T-helper 2 cell treated with Interferon-gamma antibody and Interleukin-4, amounts not matched to agents 5 μg/mL and 100 μg/mL, for 36 hours (primary cell): ENCODE measurements at regions not wholly inside any gene's neighbourhood (a gene's known extent, or its start where the extent isn't known, plus 50 kb on each side); places are given as distances from the start of the nearest gene placed in this dataset.

ENCODE experiments used
- DNase-seq: peaks from one replicate; pipeline ENCODE4 v3.0.0; 2021; ENCODE audit warnings: low spot score
- H3K27ac Mint-ChIP-seq: one replicate; pipeline ENCODE4 v1.8.0; 2021; ENCODE audit warnings: mild to moderate bottlenecking, mixed read lengths
- H3K27me3 Mint-ChIP-seq: one replicate; pipeline ENCODE4 v1.8.0; 2021; ENCODE audit warnings: low read depth, mixed read lengths
- H3K36me3 Mint-ChIP-seq: one replicate; pipeline ENCODE4 v1.8.0; 2021; ENCODE audit warnings: low read depth, mixed read lengths
- H3K4me1 Mint-ChIP-seq: one replicate; pipeline ENCODE4 v1.8.0; 2021; ENCODE audit warnings: low read depth, mixed read lengths
- H3K4me3 Mint-ChIP-seq: one replicate; pipeline ENCODE4 v1.8.0; 2022; ENCODE audit warnings: mild to moderate bottlenecking, moderate library complexity, mixed read lengths
- H3K9me3 Mint-ChIP-seq: one replicate; pipeline ENCODE4 v1.8.0; 2021; ENCODE audit warnings: mixed read lengths

- Mint-ChIP-seq H3K27ac (no peak overlapping the region), H3K27me3 (no peaks in the 10 kb centered on the region), H3K9me3 (peaks cover 3% of the 10 kb centered on the region)
These were observed 645.1 kb downstream of the SLC16A7 start for GRCh38 chr12:60240891-60241290.

GRCh38 chr12:60251091-60251490 lies 655.3 kb downstream of the SLC16A7 start:
- Mint-ChIP-seq H3K4me3 (no peak overlapping the region), H3K27ac (no peak overlapping the region), H3K4me1 (no peaks in the 10 kb centered on the region), H3K36me3 (no peaks in the 10 kb centered on the region), H3K9me3 (no peaks in the 10 kb centered on the region), H3K27me3 (no peaks in the 10 kb centered on the region)
- DNase-seq = no peak

More at GRCh38 chr12:60240891-60241290, 645.1 kb downstream of the SLC16A7 start:
- no peak overlapping the region for H3K4me3 Mint-ChIP-seq
- no peaks in the 10 kb centered on the region for H3K36me3 Mint-ChIP-seq
- DNase-seq = no peak
- no peaks in the 10 kb centered on the region for H3K4me1 Mint-ChIP-seq

GRCh38 chr12:60252359-60253096 lies 656.7 kb downstream of the SLC16A7 start:
- no peaks in the 10 kb centered on the region for H3K9me3 Mint-ChIP-seq
- no peaks in the 10 kb centered on the region for H3K4me1 Mint-ChIP-seq
- H3K27ac Mint-ChIP-seq = no peak overlapping the region
- no peak for DNase-seq
- H3K27me3 Mint-ChIP-seq = no peaks in the 10 kb centered on the region
- H3K4me3 Mint-ChIP-seq = no peak overlapping the region
- H3K36me3 Mint-ChIP-seq = no peaks in the 10 kb centered on the region

- H3K9me3 Mint-ChIP-seq = no peaks in the 10 kb centered on the region
- no peaks in the 10 kb centered on the region for H3K27me3 Mint-ChIP-seq
- H3K4me1 Mint-ChIP-seq = no peaks in the 10 kb centered on the region
- H3K36me3 Mint-ChIP-seq = no peaks in the 10 kb centered on the region
- no peak overlapping the region for H3K27ac Mint-ChIP-seq
- DNase-seq = no peak
- no peak overlapping the region for H3K4me3 Mint-ChIP-seq
These were observed 659.2 kb downstream of the SLC16A7 start for GRCh38 chr12:60255044-60255443.

GRCh38 chr12:60257063-60257462 lies 661.2 kb downstream of the SLC16A7 start:
- Mint-ChIP-seq H3K27me3 (no peaks in the 10 kb centered on the region), H3K36me3 (no peaks in the 10 kb centered on the region), H3K9me3 (no peaks in the 10 kb centered on the region), H3K4me1 (no peaks in the 10 kb centered on the region), H3K27ac (no peak overlapping the region), H3K4me3 (no peak overlapping the region)
- DNase-seq = no peak

- Mint-ChIP-seq H3K4me3 (no peak overlapping the region), H3K36me3 (no peaks in the 10 kb centered on the region), H3K9me3 (no peaks in the 10 kb centered on the region), H3K4me1 (no peaks in the 10 kb centered on the region), H3K27ac (no peak overlapping the region), H3K27me3 (no peaks in the 10 kb centered on the region)
- no peak for DNase-seq
These were observed 663.4 kb downstream of the SLC16A7 start for GRCh38 chr12:60259225-60259624.

GRCh38 chr12:60262378-60262777 lies 666.5 kb downstream of the SLC16A7 start:
- peaks cover 3% of the 10 kb centered on the region for H3K9me3 Mint-ChIP-seq
- no peaks in the 10 kb centered on the region for H3K4me1 Mint-ChIP-seq

GRCh38 chr12:60263161-60263560 lies 667.3 kb downstream of the SLC16A7 start:
- no peaks in the 10 kb centered on the region for H3K4me1 Mint-ChIP-seq
- H3K9me3 Mint-ChIP-seq = peaks cover 6% of the 10 kb centered on the region
- no peaks in the 10 kb centered on the region for H3K27me3 Mint-ChIP-seq
- no peak overlapping the region for H3K27ac Mint-ChIP-seq
- DNase-seq = no peak
- H3K4me3 Mint-ChIP-seq = no peak overlapping the region
- H3K36me3 Mint-ChIP-seq = no peaks in the 10 kb centered on the region

More at GRCh38 chr12:60262378-60262777, 666.5 kb downstream of the SLC16A7 start:
- Mint-ChIP-seq H3K27ac (no peak overlapping the region), H3K36me3 (no peaks in the 10 kb centered on the region), H3K27me3 (no peaks in the 10 kb centered on the region), H3K4me3 (no peak overlapping the region)
- DNase-seq = no peak

GRCh38 chr12:60263836-60264493 lies 668.1 kb downstream of the SLC16A7 start:
- Mint-ChIP-seq H3K9me3 (peaks cover 6% of the 10 kb centered on the region), H3K27ac (no peak overlapping the region), H3K4me1 (no peaks in the 10 kb centered on the region), H3K27me3 (no peaks in the 10 kb centered on the region), H3K4me3 (no peak overlapping the region), H3K36me3 (no peaks in the 10 kb centered on the region)
- no peak for DNase-seq

GRCh38 chr12:60265741-60266140 lies 669.9 kb downstream of the SLC16A7 start:
- Mint-ChIP-seq H3K27ac (no peak overlapping the region), H3K9me3 (peaks cover 11% of the 10 kb centered on the region), H3K4me1 (no peaks in the 10 kb centered on the region), H3K4me3 (no peak overlapping the region), H3K27me3 (no peaks in the 10 kb centered on the region), H3K36me3 (no peaks in the 10 kb centered on the region)
- no peak for DNase-seq

GRCh38 chr12:60266381-60266852 lies 670.6 kb downstream of the SLC16A7 start:
- Mint-ChIP-seq H3K9me3 (peaks cover 17% of the 10 kb centered on the region), H3K27ac (no peak overlapping the region), H3K4me3 (no peak overlapping the region), H3K36me3 (no peaks in the 10 kb centered on the region), H3K27me3 (no peaks in the 10 kb centered on the region), H3K4me1 (no peaks in the 10 kb centered on the region)
- no peak for DNase-seq

- H3K4me1 Mint-ChIP-seq = no peaks in the 10 kb centered on the region
- H3K4me3 Mint-ChIP-seq = no peak overlapping the region
- H3K27me3 Mint-ChIP-seq = no peaks in the 10 kb centered on the region
- no peaks in the 10 kb centered on the region for H3K36me3 Mint-ChIP-seq
- no peak for DNase-seq
- peaks cover 17% of the 10 kb centered on the region for H3K9me3 Mint-ChIP-seq
- no peak overlapping the region for H3K27ac Mint-ChIP-seq
These were observed 673.9 kb downstream of the SLC16A7 start for GRCh38 chr12:60269611-60270269.

GRCh38 chr12:60271816-60272215 lies 676.0 kb downstream of the SLC16A7 start:
- no peaks in the 10 kb centered on the region for H3K4me1 Mint-ChIP-seq
- DNase-seq = no peak
- no peak overlapping the region for H3K4me3 Mint-ChIP-seq
- no peaks in the 10 kb centered on the region for H3K27me3 Mint-ChIP-seq
- H3K9me3 Mint-ChIP-seq = peaks cover 15% of the 10 kb centered on the region
- H3K36me3 Mint-ChIP-seq = no peaks in the 10 kb centered on the region
- no peak overlapping the region for H3K27ac Mint-ChIP-seq

- H3K9me3 Mint-ChIP-seq = no peaks in the 10 kb centered on the region
- H3K36me3 Mint-ChIP-seq = no peaks in the 10 kb centered on the region
- H3K27ac Mint-ChIP-seq = no peak overlapping the region
- DNase-seq = no peak
- no peak overlapping the region for H3K4me3 Mint-ChIP-seq
- no peaks in the 10 kb centered on the region for H3K4me1 Mint-ChIP-seq
- H3K27me3 Mint-ChIP-seq = no peaks in the 10 kb centered on the region
These were observed 682.4 kb downstream of the SLC16A7 start for GRCh38 chr12:60278209-60278608.
